ENCODE measurements at regions not wholly inside any gene's neighbourhood (a gene's known extent, or its start where the extent isn't known, plus 50 kb on each side); places are given as distances from the start of the nearest gene placed in this dataset.

GRCh38 chr12:127860536-127860935 lies 406.4 kb upstream of the TMEM132C start:
- TF ChIP-seq POLR2A (IDR thresholded peaks at IDR 0.05): no peak
- TF ChIP-seq, protein P1, sequence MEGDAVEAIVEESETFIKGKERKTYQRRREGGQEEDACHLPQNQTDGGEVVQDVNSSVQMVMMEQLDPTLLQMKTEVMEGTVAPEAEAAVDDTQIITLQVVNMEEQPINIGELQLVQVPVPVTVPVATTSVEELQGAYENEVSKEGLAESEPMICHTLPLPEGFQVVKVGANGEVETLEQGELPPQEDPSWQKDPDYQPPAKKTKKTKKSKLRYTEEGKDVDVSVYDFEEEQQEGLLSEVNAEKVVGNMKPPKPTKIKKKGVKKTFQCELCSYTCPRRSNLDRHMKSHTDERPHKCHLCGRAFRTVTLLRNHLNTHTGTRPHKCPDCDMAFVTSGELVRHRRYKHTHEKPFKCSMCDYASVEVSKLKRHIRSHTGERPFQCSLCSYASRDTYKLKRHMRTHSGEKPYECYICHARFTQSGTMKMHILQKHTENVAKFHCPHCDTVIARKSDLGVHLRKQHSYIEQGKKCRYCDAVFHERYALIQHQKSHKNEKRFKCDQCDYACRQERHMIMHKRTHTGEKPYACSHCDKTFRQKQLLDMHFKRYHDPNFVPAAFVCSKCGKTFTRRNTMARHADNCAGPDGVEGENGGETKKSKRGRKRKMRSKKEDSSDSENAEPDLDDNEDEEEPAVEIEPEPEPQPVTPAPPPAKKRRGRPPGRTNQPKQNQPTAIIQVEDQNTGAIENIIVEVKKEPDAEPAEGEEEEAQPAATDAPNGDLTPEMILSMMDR (IDR thresholded peaks at IDR 0.05): no peak
- Histone ChIP-seq H3K4me1 (no peaks in the 10 kb centered on the region), H3K27ac (no peak overlapping the region), H3K27me3 (no peaks in the 10 kb centered on the region), H3K9me3 (no peaks in the 10 kb centered on the region), H3K36me3 (no peaks in the 10 kb centered on the region), H3K4me3 (no peak overlapping the region)
- DNase-seq: no peak

- TF ChIP-seq, protein P1 (IDR thresholded peaks at IDR 0.05): no peak
- no peak for TF ChIP-seq POLR2A (IDR thresholded peaks at IDR 0.05)
- Histone ChIP-seq H3K4me3 (no peak overlapping the region), H3K27me3 (no peaks in the 10 kb centered on the region)
These were observed 405.6 kb upstream of the TMEM132C start for GRCh38 chr12:127861406-127861805.

DNA sequence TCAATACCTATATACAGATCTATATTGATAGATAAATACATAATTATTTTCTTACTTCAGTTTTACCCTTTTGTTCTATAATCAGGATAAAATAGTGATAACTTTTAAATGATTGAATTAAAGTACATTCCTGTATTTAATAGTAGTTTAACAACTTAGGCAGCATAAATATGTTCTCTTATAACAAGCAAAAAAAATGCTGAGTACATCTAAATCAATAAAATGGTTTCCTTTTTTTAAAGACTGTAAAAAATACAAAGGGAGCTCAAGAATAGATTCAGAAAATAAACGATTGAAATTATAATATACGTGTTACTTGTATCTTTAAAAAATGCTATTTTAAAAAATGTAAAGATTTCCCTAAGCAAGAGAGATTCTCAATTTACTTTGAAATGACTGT lies 393.7 kb upstream of the TMEM132C start:
- H3K4me3 ChIP-seq: no peak overlapping the region
- TF ChIP-seq, protein P1 (IDR thresholded peaks at IDR 0.05): no peak
- TF ChIP-seq POLR2A (IDR thresholded peaks at IDR 0.05): no peak
- no peak for DNase-seq
- H3K27ac ChIP-seq: no peak overlapping the region
- H3K27me3 ChIP-seq: no peaks in the 10 kb centered on the region
- no peaks in the 10 kb centered on the region for H3K9me3 ChIP-seq
- no peaks in the 10 kb centered on the region for H3K36me3 ChIP-seq
- no peaks in the 10 kb centered on the region for H3K4me1 ChIP-seq

More at GRCh38 chr12:127861406-127861805, 405.6 kb upstream of the TMEM132C start:
- H3K27ac ChIP-seq: no peak overlapping the region
- no peak for DNase-seq
- H3K9me3 ChIP-seq: no peaks in the 10 kb centered on the region
- no peaks in the 10 kb centered on the region for H3K36me3 ChIP-seq
- H3K4me1 ChIP-seq: no peaks in the 10 kb centered on the region

- TF ChIP-seq POLR2A (IDR thresholded peaks at IDR 0.05): no peak
- TF ChIP-seq, protein P1 (IDR thresholded peaks at IDR 0.05): no peak
- Histone ChIP-seq H3K27me3 (no peaks in the 10 kb centered on the region), H3K36me3 (no peaks in the 10 kb centered on the region), H3K9me3 (no peaks in the 10 kb centered on the region), H3K27ac (no peak overlapping the region), H3K4me1 (no peaks in the 10 kb centered on the region), H3K4me3 (no peak overlapping the region)
- DNase-seq: no peak
These were observed 385.4 kb upstream of the TMEM132C start for GRCh38 chr12:127881371-127882140.

- Histone ChIP-seq H3K36me3 (no peaks in the 10 kb centered on the region), H3K9me3 (no peaks in the 10 kb centered on the region), H3K27me3 (no peaks in the 10 kb centered on the region), H3K4me3 (no peak overlapping the region), H3K27ac (no peak overlapping the region), H3K4me1 (no peaks in the 10 kb centered on the region)
- no peak for DNase-seq
- no peak for TF ChIP-seq POLR2A (IDR thresholded peaks at IDR 0.05)
- TF ChIP-seq, protein P1 (IDR thresholded peaks at IDR 0.05): no peak
These were observed 384.0 kb upstream of the TMEM132C start for GRCh38 chr12:127883013-127883412.
